Progenitor cell of endocrine pancreas (in vitro differentiated cells): ENCODE measurements at regions not wholly inside any gene's neighbourhood (a gene's known extent, or its start where the extent isn't known, plus 50 kb on each side); places are given as distances from the start of the nearest gene placed in this dataset.

ENCODE experiments used
- DNase-seq: peaks from one replicate; pipeline ENCODE4 v3.0.0; 2021; ENCODE audit warnings: low spot score; ENCODE audit not compliant: unreplicated experiment
- H3K27ac Mint-ChIP-seq: 2 replicates; pipeline ENCODE4 v1.8.0; 2021; ENCODE audit warnings: mild to moderate bottlenecking, moderate library complexity, mixed read lengths
- H3K27me3 Mint-ChIP-seq: 2 replicates; pipeline ENCODE4 v1.8.0; 2021; ENCODE audit warnings: mixed read lengths
- H3K36me3 Mint-ChIP-seq: 2 replicates; pipeline ENCODE4 v1.8.0; 2022; ENCODE audit warnings: mixed read lengths; ENCODE audit not compliant: insufficient read depth
- H3K4me1 Mint-ChIP-seq: 2 replicates; pipeline ENCODE4 v1.8.0; 2021; ENCODE audit warnings: low read depth, mixed read lengths
- H3K4me3 Mint-ChIP-seq: 2 replicates; pipeline ENCODE4 v1.8.0; 2021; ENCODE audit warnings: low read depth, mild to moderate bottlenecking, moderate library complexity, mixed read lengths
- H3K9me3 Mint-ChIP-seq: 2 replicates; pipeline ENCODE4 v1.8.0; 2021; ENCODE audit warnings: low read depth, mixed read lengths
- CTCF ChIP-seq: fragments of 200-600 bp; sonication (generic); IDR thresholded peaks from one replicate; pipeline ENCODE4 v1.5.0; 2021; ENCODE audit warnings: antibody characterized with exemption, mild to moderate bottlenecking; ENCODE audit not compliant: unreplicated experiment

GRCh38 chr6:92910646-92911045, 508.7 kb downstream of the EPHA7 start:
- Mint-ChIP-seq H3K27me3 (no peaks in the 10 kb centered on the region), H3K4me1 (no peaks in the 10 kb centered on the region)

GRCh38 chr6:92906385-92906784, 513.0 kb downstream of the EPHA7 start:
- Mint-ChIP-seq H3K9me3 (no peaks in the 10 kb centered on the region), H3K27me3 (no peaks in the 10 kb centered on the region), H3K36me3 (no peaks in the 10 kb centered on the region), H3K27ac (no peak overlapping the region), H3K4me3 (no peak overlapping the region), H3K4me1 (no peaks in the 10 kb centered on the region)
- no peak for TF ChIP-seq CTCF
- no peak for DNase-seq

More at GRCh38 chr6:92910646-92911045, 508.7 kb downstream of the EPHA7 start:
- Mint-ChIP-seq H3K27ac (no peak overlapping the region), H3K36me3 (no peaks in the 10 kb centered on the region), H3K4me3 (no peak overlapping the region), H3K9me3 (no peaks in the 10 kb centered on the region)
- no peak for DNase-seq
- TF ChIP-seq CTCF = no peak

DNA sequence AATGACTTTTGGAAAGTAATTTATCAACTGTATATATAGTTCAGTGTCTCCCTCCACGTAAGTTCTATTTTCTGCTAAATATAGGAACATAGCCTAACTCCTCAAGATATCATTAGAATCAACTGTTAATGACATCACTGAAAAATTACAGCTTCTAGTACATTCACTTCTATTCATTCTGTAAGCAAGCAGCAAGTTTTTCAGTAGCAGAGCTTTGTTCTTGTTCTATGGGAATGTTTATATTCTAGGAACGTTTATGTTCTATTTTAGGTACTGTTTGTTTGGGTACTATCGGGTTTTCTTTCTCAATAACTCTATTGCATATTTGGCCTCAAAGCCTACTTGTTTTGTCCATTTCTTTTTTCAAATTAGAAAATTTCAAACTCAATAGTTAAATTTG, 525.6 kb downstream of the EPHA7 start:
- Mint-ChIP-seq H3K36me3 (no peaks in the 10 kb centered on the region), H3K27ac (no peak overlapping the region), H3K27me3 (no peaks in the 10 kb centered on the region), H3K4me3 (no peak overlapping the region), H3K4me1 (peaks cover 1% of the 10 kb centered on the region), H3K9me3 (no peaks in the 10 kb centered on the region)
- no peak for DNase-seq
- no peak for TF ChIP-seq CTCF

- Mint-ChIP-seq H3K36me3 (no peaks in the 10 kb centered on the region), H3K27me3 (no peaks in the 10 kb centered on the region), H3K4me3 (no peak overlapping the region), H3K4me1 (peaks cover 1% of the 10 kb centered on the region), H3K27ac (no peak overlapping the region), H3K9me3 (no peaks in the 10 kb centered on the region)
- no peak for DNase-seq
- no peak for TF ChIP-seq CTCF
Observed at GRCh38 chr6:92892626-92893170, 526.7 kb downstream of the EPHA7 start.

DNA sequence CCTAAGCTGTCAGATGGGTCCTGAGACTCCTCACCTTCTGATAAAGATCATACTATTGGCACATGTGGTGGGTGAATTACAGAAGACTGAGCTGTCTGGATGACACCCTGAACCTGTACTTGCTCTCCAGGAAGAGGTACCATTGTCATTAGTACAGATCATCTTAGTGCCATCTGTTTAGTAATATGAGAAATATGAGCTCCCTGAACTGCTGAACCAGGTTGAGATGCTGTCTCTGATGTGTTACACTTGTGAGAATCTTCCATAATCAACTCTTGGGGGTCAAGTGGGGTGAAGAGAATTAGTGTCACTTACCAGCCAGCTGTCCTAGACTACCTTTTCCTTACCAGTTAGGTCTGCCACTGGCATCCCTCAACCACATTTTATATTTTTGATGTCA, 531.0 kb downstream of the EPHA7 start:
- no peak for DNase-seq
- Mint-ChIP-seq H3K36me3 (no peaks in the 10 kb centered on the region), H3K4me1 (peaks cover 3% of the 10 kb centered on the region), H3K27me3 (no peaks in the 10 kb centered on the region), H3K9me3 (peaks cover 6% of the 10 kb centered on the region), H3K27ac (no peak overlapping the region), H3K4me3 (no peak overlapping the region)
- TF ChIP-seq CTCF = no peak
